Activated CD8-positive, alpha-beta T cell treated with anti-CD3 and anti-CD28 coated beads for 36 hours (primary cell): ENCODE measurements at regions not wholly inside any gene's neighbourhood (a gene's known extent, or its start where the extent isn't known, plus 50 kb on each side); places are given as distances from the start of the nearest gene placed in this dataset.

ENCODE experiments used
- ATAC-seq: fragments of 200-7000 bp; cut with Tn5 transposase; one replicate; pipeline ENCODE4 v1.10.0; 2021; ENCODE audit warnings: mild to moderate bottlenecking, moderate library complexity
- CTCF ChIA-PET: fragments of 350-600 bp; sonication (Branson Sonifier 250); formaldehyde crosslinking; loops from one replicate; lab custom pipeline; 2021; ENCODE audit warnings: antibody characterized with exemption; lab: Charles Lee
- POLR2A ChIA-PET: fragments of 350-600 bp; sonication (Branson Sonifier 250); formaldehyde crosslinking; loops from one replicate; lab custom pipeline; 2021; ENCODE audit warnings: antibody characterized with exemption; lab: Charles Lee
- DNase-seq: peaks from one replicate; pipeline ENCODE4 v3.0.0-alpha.2; 2020
- H3K27ac Mint-ChIP-seq: one replicate; pipeline ENCODE4 v1.8.0; 2021; ENCODE audit warnings: mild to moderate bottlenecking, mixed read lengths
- H3K27me3 Mint-ChIP-seq: one replicate; pipeline ENCODE4 v1.8.0; 2021; ENCODE audit warnings: mixed read lengths
- H3K36me3 Mint-ChIP-seq: one replicate; pipeline ENCODE4 v1.8.0; 2021; ENCODE audit warnings: low read depth, mixed read lengths
- H3K4me1 Mint-ChIP-seq: one replicate; pipeline ENCODE4 v1.8.0; 2021; ENCODE audit warnings: low read depth, mixed read lengths
- H3K4me3 Mint-ChIP-seq: one replicate; pipeline ENCODE4 v1.8.0; 2021; ENCODE audit warnings: mild to moderate bottlenecking, moderate library complexity, mixed read lengths
- H3K9me3 Mint-ChIP-seq: one replicate; pipeline ENCODE4 v1.8.0; 2021; ENCODE audit warnings: mixed read lengths
- intact Hi-C: fragments of 100-400 bp; cut with micrococcal nuclease; formaldehyde crosslinking; loops from one replicate; pipeline ENCODE4 v1.10.0; 2022
- TF ChIP-seq, protein P1 (sequence below): fragments of 200-600 bp; IDR thresholded peaks from one replicate; pipeline ENCODE4 v1.8.0; 2022; ENCODE audit warnings: antibody characterized with exemption, mild to moderate bottlenecking

- DNase-seq (no peak), ATAC-seq (no peak)
- Mint-ChIP-seq H3K36me3 (no peaks in the 10 kb centered on the region), H3K27me3 (no peaks in the 10 kb centered on the region), H3K4me1 (no peaks in the 10 kb centered on the region), H3K27ac (no peak overlapping the region), H3K4me3 (no peak overlapping the region), H3K9me3 (peaks cover 4% of the 10 kb centered on the region)
- POLR2A ChIA-PET, result no interaction called here
- TF ChIP-seq, protein P1, sequence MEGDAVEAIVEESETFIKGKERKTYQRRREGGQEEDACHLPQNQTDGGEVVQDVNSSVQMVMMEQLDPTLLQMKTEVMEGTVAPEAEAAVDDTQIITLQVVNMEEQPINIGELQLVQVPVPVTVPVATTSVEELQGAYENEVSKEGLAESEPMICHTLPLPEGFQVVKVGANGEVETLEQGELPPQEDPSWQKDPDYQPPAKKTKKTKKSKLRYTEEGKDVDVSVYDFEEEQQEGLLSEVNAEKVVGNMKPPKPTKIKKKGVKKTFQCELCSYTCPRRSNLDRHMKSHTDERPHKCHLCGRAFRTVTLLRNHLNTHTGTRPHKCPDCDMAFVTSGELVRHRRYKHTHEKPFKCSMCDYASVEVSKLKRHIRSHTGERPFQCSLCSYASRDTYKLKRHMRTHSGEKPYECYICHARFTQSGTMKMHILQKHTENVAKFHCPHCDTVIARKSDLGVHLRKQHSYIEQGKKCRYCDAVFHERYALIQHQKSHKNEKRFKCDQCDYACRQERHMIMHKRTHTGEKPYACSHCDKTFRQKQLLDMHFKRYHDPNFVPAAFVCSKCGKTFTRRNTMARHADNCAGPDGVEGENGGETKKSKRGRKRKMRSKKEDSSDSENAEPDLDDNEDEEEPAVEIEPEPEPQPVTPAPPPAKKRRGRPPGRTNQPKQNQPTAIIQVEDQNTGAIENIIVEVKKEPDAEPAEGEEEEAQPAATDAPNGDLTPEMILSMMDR, result no peak
- CTCF ChIA-PET, result no interaction called here
- intact Hi-C loops, result no loop called here
Observed at GRCh38 chr4:18749391-18749790, 727.8 kb upstream of the LCORL start.

DNA sequence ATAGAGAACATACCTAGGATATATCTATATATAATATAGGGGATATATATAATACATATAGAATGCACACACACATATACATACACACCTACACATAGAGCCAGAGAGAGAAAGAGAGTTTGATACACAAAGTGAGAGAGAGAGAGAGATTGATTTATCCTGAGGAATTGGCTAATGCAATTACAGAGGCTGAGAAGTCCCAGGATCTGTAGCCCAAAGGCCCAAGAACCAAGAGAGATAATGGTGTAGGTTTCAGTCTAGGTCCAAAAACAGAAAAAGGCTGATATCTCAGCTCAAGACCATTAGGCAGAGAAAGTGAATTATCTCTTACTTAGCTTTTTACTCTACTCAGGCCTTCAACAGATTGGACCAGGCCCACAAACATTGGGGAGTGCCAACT, 715.0 kb upstream of the LCORL start:
- intact Hi-C loops, result no loop called here
- CTCF ChIA-PET, result no interaction called here
- Mint-ChIP-seq H3K36me3 (no peaks in the 10 kb centered on the region), H3K4me1 (no peaks in the 10 kb centered on the region), H3K27me3 (no peaks in the 10 kb centered on the region), H3K4me3 (no peak overlapping the region), H3K27ac (no peak overlapping the region), H3K9me3 (peaks cover 2% of the 10 kb centered on the region)
- POLR2A ChIA-PET, result no interaction called here
- ATAC-seq (no peak), DNase-seq (no peak)
- TF ChIP-seq, protein P1, result no peak

GRCh38 chr4:18735740-18736268, 714.2 kb upstream of the LCORL start:
- Mint-ChIP-seq H3K4me3 (no peak overlapping the region), H3K36me3 (no peaks in the 10 kb centered on the region), H3K27ac (no peak overlapping the region), H3K9me3 (peaks cover 2% of the 10 kb centered on the region), H3K27me3 (no peaks in the 10 kb centered on the region), H3K4me1 (no peaks in the 10 kb centered on the region)
- TF ChIP-seq, protein P1, result no peak
- CTCF ChIA-PET, result no interaction called here
- no peak for DNase-seq
- ATAC-seq, result no peak
- intact Hi-C loops, result no loop called here
- POLR2A ChIA-PET, result no interaction called here

GRCh38 chr4:18734405-18734804, 712.9 kb upstream of the LCORL start:
- Mint-ChIP-seq H3K9me3 (peaks cover 3% of the 10 kb centered on the region), H3K36me3 (no peaks in the 10 kb centered on the region), H3K4me3 (no peak overlapping the region), H3K4me1 (no peaks in the 10 kb centered on the region), H3K27me3 (no peaks in the 10 kb centered on the region), H3K27ac (no peak overlapping the region)
- DNase-seq (no peak), ATAC-seq (no peak)
- ChIA-PET POLR2A (no interaction called here), CTCF (no interaction called here)
- TF ChIP-seq, protein P1, result no peak
- intact Hi-C loops, result no loop called here

DNA sequence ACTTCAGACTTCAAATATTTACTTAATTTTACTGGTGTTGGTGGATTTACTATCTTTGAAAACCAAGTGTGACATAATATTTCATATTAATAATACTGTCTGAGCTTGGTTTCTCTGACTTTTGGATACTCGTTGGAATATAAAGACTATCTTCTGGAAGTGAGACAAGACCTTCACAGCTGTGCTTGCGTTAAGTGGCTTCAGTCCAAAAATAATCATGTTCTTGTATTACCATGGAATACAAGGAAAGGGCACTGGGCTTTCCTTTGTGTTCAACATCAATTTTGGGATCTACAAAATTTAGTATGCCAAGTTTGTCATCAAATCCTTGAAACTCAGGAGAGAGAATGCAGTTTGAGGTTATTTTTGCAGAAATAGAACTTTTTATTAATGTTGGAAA, 712.4 kb upstream of the LCORL start:
- no peak for ATAC-seq
- no peaks in the 10 kb centered on the region for H3K4me1 Mint-ChIP-seq
- H3K27me3 Mint-ChIP-seq, result no peaks in the 10 kb centered on the region
- ChIA-PET CTCF (no interaction called here), POLR2A (no interaction called here)
- TF ChIP-seq, protein P1, result no peak
- H3K9me3 Mint-ChIP-seq, result peaks cover 3% of the 10 kb centered on the region
- H3K4me3 Mint-ChIP-seq, result no peak overlapping the region
- H3K36me3 Mint-ChIP-seq, result no peaks in the 10 kb centered on the region
- no peak for DNase-seq
- intact Hi-C loops, result no loop called here
- no peak overlapping the region for H3K27ac Mint-ChIP-seq
